ENCODE measurements at regions not wholly inside any gene's neighbourhood (a gene's known extent, or its start where the extent isn't known, plus 50 kb on each side); places are given as distances from the start of the nearest gene placed in this dataset.

DNA sequence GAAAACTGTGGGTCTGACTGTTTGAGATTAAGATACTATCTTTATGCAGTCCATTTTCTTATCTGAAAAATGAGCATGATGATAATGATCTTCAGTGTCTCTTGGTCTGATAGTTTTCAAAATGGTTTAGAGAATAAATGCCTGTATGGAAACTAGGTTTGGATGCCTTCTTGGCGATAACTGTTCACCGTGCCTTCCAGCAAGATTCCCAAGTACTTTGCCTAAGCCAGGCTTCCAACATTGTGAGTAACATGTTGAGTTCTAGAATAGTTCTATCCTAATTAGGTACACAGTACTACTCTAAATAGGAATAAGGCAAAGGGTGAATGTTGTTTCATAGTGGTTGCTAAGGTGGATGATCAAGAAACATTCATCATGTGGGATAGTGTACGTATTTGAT, 940.2 kb downstream of the MCTP2 start:
- TF ChIP-seq, protein P1, sequence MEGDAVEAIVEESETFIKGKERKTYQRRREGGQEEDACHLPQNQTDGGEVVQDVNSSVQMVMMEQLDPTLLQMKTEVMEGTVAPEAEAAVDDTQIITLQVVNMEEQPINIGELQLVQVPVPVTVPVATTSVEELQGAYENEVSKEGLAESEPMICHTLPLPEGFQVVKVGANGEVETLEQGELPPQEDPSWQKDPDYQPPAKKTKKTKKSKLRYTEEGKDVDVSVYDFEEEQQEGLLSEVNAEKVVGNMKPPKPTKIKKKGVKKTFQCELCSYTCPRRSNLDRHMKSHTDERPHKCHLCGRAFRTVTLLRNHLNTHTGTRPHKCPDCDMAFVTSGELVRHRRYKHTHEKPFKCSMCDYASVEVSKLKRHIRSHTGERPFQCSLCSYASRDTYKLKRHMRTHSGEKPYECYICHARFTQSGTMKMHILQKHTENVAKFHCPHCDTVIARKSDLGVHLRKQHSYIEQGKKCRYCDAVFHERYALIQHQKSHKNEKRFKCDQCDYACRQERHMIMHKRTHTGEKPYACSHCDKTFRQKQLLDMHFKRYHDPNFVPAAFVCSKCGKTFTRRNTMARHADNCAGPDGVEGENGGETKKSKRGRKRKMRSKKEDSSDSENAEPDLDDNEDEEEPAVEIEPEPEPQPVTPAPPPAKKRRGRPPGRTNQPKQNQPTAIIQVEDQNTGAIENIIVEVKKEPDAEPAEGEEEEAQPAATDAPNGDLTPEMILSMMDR (IDR thresholded peaks at IDR 0.05; ENCODE audit: extremely low read depth, insufficient read depth, missing control alignments): no peak
- in situ Hi-C loops (cut with MboI; ENCODE audit: low pct_unique_long_range_greater_than_20kb, low sequenced_read_pairs, unreplicated experiment): no loop called here
- DNase-seq (ENCODE audit: low spot score): no peak

DNA sequence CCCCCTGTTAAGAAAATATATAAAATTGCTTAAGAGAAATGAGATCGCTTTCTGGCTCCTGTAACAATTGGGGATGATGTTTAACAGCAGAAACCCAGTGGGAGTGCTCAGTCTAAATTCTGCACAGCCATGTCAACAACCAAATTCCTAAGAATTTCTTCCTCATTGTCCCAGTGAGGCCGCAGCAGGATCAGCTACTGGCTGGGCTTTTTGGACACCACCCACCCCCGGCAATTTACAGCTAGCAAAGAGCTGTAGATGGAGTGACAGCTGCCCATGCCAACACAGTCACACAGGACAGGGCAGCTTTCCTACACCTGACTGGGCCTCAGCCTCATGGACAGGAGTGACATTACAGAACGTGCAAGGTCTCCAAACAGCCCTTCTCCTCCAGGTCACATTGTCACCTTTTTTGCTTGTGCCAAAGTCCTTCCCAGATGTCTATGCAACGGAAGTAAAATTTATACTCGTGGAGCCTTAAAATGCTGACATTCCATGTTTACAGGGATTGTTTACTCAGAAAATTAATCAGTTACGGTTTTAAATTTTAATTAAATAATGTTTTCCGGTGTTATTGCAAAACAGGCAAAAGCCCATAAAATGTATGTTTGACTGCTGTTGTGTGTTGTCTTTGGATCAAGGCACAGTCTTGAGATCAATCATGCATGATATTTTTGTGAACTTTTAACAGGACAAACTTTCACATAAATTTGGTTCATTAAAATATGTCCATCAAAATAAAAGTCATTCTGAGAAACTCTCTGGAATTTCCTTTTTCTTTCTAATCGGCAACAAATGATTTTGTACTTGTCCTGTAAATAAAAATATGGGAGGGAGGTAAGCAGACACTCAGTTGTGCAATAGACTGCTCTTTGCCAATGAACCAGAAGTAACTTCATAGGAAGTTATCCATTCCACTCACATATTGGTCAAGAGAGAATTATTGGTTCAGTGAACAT, 943.2 kb downstream of the MCTP2 start:
- TF ChIP-seq, protein P1 (IDR thresholded peaks at IDR 0.05; ENCODE audit: extremely low read depth, insufficient read depth, missing control alignments): no peak
- DNase-seq (ENCODE audit: low spot score): no peak
- in situ Hi-C loops (cut with MboI; ENCODE audit: low pct_unique_long_range_greater_than_20kb, low sequenced_read_pairs, unreplicated experiment): no loop called here

- TF ChIP-seq, protein P1 (IDR thresholded peaks at IDR 0.05; ENCODE audit: extremely low read depth, insufficient read depth, missing control alignments): no peak
- no peak for DNase-seq (ENCODE audit: low spot score)
- in situ Hi-C loops (cut with MboI; ENCODE audit: low pct_unique_long_range_greater_than_20kb, low sequenced_read_pairs, unreplicated experiment): no loop called here
Measured at GRCh38 chr15:95175914-95176658, 944.7 kb downstream of the MCTP2 start.

DNA sequence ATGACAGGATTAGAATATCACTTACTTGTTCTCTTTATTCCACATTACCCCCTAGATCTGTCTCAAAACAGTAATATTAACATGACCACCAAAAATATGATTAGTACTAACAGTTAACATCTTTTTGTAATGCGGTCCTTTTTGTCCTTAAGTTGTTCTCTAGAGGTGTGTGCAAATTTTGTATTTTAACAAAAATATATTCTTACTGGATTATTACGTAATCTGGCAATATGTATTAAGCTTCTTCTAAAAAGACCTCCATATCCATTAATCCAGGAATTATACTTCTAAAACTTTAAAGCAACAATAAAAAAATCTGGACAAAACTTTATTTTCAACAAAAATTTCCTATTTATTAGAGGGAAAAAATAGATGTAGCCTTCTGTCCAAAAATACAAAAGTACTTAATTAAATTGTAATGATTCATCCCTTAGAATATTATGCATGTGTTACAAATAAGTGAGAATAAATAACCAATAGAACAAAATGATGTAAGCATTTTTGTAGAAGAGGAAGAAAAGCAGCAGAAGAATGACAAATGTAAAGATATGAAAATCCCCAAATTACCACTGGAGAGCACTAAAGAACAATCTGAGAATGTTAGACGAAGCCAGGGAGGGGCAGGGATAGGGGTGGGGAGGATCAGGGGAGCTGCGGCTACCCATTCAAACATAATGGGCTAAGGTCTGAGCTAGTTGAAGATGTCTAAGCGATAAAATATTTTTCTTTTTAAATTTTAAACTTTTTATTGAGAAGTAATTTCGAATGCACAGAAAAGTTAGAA, 945.6 kb downstream of the MCTP2 start:
- in situ Hi-C loops (cut with MboI; ENCODE audit: low pct_unique_long_range_greater_than_20kb, low sequenced_read_pairs, unreplicated experiment): no loop called here
- TF ChIP-seq, protein P1 (IDR thresholded peaks at IDR 0.05; ENCODE audit: extremely low read depth, insufficient read depth, missing control alignments): no peak
- no peak for DNase-seq (ENCODE audit: low spot score)

GRCh38 chr15:95180530-95180929, 949.2 kb downstream of the MCTP2 start:
- DNase-seq (ENCODE audit: low spot score): no peak
- in situ Hi-C loops (cut with MboI; ENCODE audit: low pct_unique_long_range_greater_than_20kb, low sequenced_read_pairs, unreplicated experiment): no loop called here
- TF ChIP-seq, protein P1 (IDR thresholded peaks at IDR 0.05; ENCODE audit: extremely low read depth, insufficient read depth, missing control alignments): no peak

- TF ChIP-seq, protein P1 (IDR thresholded peaks at IDR 0.05; ENCODE audit: extremely low read depth, insufficient read depth, missing control alignments): no peak
- DNase-seq (ENCODE audit: low spot score): no peak
- in situ Hi-C loops (cut with MboI; ENCODE audit: low pct_unique_long_range_greater_than_20kb, low sequenced_read_pairs, unreplicated experiment): no loop called here
Measured at GRCh38 chr15:95182091-95182490, 950.7 kb downstream of the MCTP2 start.
